BLaER1 treated with 17β-estradiol and CSF1 and Interleukin-3, amounts not matched to agents 10 nM and 100 nM (cell line): ENCODE measurements at regions not wholly inside any gene's neighbourhood (a gene's known extent, or its start where the extent isn't known, plus 50 kb on each side); places are given as distances from the start of the nearest gene placed in this dataset.
"Not testable (repeated sequence)": the region's sequence is repeated elsewhere in the genome, so short reads cannot be mapped to it uniquely, and the experiment has no call there.

Experiments
- H3K27ac ChIP-seq, 11 experiments: shearing (Covaris generic); formaldehyde crosslinking; 2 replicates each; pipeline ENCODE4 v1.8.1; 2022
- H3K27me3 ChIP-seq, 11 experiments: shearing (Covaris generic); formaldehyde crosslinking; 2 replicates each; pipeline ENCODE4 v1.8.1; 2022
- H3K36me3 ChIP-seq, 11 experiments: shearing (Covaris generic); formaldehyde crosslinking; 2 replicates each; pipeline ENCODE4 v1.8.1; 2022
- H3K4me1 ChIP-seq, 10 experiments: shearing (Covaris generic); formaldehyde crosslinking; 2 replicates each; pipeline ENCODE4 v1.8.1; 2022
- H3K4me2 ChIP-seq, 11 experiments: shearing (Covaris generic); formaldehyde crosslinking; 2 replicates each; pipeline ENCODE4 v1.8.1; 2022
- H3K4me3 ChIP-seq, 10 experiments: shearing (Covaris generic); formaldehyde crosslinking; 2 replicates each; pipeline ENCODE4 v1.8.1; 2022
- H3K9ac ChIP-seq, 11 experiments: shearing (Covaris generic); formaldehyde crosslinking; 2 replicates each; pipeline ENCODE4 v1.8.1; 2022
- H3K9me3 ChIP-seq, 11 experiments: shearing (Covaris generic); formaldehyde crosslinking; replicated peaks in 1 of 11; 2 replicates each; pipeline ENCODE4 v1.8.1; 2022
- H4K20me1 ChIP-seq, 11 experiments: shearing (Covaris generic); formaldehyde crosslinking; 2 replicates each; pipeline ENCODE4 v1.8.1; 2022
- Cebpa-rat ChIP-seq, 11 experiments: shearing (Covaris generic); IDR thresholded peaks; 2 replicates each; pipeline ENCODE4 v1.8.1; 2022

GRCh38 chr18:14933049-14933851 is 185.3 kb downstream of the ANKRD30B start:
- Histone ChIP-seq H4K20me1 (no peaks in the 10 kb centered on the region), H3K27me3 (no peaks in the 10 kb centered on the region), H3K9ac (no peak overlapping the region), H3K36me3 (no peaks in the 10 kb centered on the region), H3K27ac (no peak overlapping the region), H3K4me2 (no peak overlapping the region), H3K4me3 (no peak overlapping the region), H3K4me1 (no peaks in the 10 kb centered on the region), H3K9me3 (no peaks in the 10 kb centered on the region)
- no peak for TF ChIP-seq Cebpa-rat (IDR thresholded peaks at IDR 0.05)

GRCh38 chr18:14933964-14934363 is 186.0 kb downstream of the ANKRD30B start:
- no peaks in the 10 kb centered on the region for H3K4me1 ChIP-seq
- no peak overlapping the region for H3K4me3 ChIP-seq
- no peaks in the 10 kb centered on the region for H4K20me1 ChIP-seq
- H3K27me3 ChIP-seq, result no peaks in the 10 kb centered on the region
- no peaks in the 10 kb centered on the region for H3K36me3 ChIP-seq
- H3K27ac ChIP-seq, result no peak overlapping the region
- TF ChIP-seq Cebpa-rat (IDR thresholded peaks at IDR 0.05), result no peak
- H3K9ac ChIP-seq, result no peak overlapping the region
- no peaks in the 10 kb centered on the region for H3K9me3 ChIP-seq
- no peak overlapping the region for H3K4me2 ChIP-seq

- Histone ChIP-seq H4K20me1 (no peaks in the 10 kb centered on the region), H3K27ac (no peak overlapping the region), H3K4me3 (no peak overlapping the region), H3K9ac (no peak overlapping the region), H3K9me3 (no peaks in the 10 kb centered on the region), H3K27me3 (no peaks in the 10 kb centered on the region), H3K4me1 (no peaks in the 10 kb centered on the region), H3K4me2 (no peak overlapping the region), H3K36me3 (no peaks in the 10 kb centered on the region)
- TF ChIP-seq Cebpa-rat (IDR thresholded peaks at IDR 0.05), result no peak
Observed at GRCh38 chr18:14935210-14935609, 187.2 kb downstream of the ANKRD30B start.

- H3K4me2 ChIP-seq, result no peak overlapping the region
- H4K20me1 ChIP-seq, result no peaks in the 10 kb centered on the region
- no peak overlapping the region for H3K4me3 ChIP-seq
- no peaks in the 10 kb centered on the region for H3K27me3 ChIP-seq
- no peak overlapping the region for H3K27ac ChIP-seq
- no peak overlapping the region for H3K9ac ChIP-seq
- no peak for TF ChIP-seq Cebpa-rat (IDR thresholded peaks at IDR 0.05)
- peaks cover 0 to 1% (median 0%) of the 10 kb centered on the region in 10 experiments; a peak in 2 of 20 replicates for H3K4me1 ChIP-seq
- no peaks in the 10 kb centered on the region for H3K9me3 ChIP-seq
- H3K36me3 ChIP-seq, result no peaks in the 10 kb centered on the region
Observed at GRCh38 chr18:14936313-14936712, 188.3 kb downstream of the ANKRD30B start.

- no peak overlapping the region for H3K4me2 ChIP-seq
- H3K9ac ChIP-seq, result no peak overlapping the region
- no peaks in the 10 kb centered on the region for H3K27me3 ChIP-seq
- H3K36me3 ChIP-seq, result no peaks in the 10 kb centered on the region
- H3K9me3 ChIP-seq, result no peaks in the 10 kb centered on the region
- H3K4me1 ChIP-seq, result peaks cover 0 to 11% (median 0%) of the 10 kb centered on the region in 10 experiments; a peak in 4 of 20 replicates
- no peak for TF ChIP-seq Cebpa-rat (IDR thresholded peaks at IDR 0.05)
- no peaks in the 10 kb centered on the region for H4K20me1 ChIP-seq
- H3K27ac ChIP-seq, result no peak overlapping the region
- no peak overlapping the region for H3K4me3 ChIP-seq
Observed at GRCh38 chr18:14937271-14937670, 189.3 kb downstream of the ANKRD30B start.

- Histone ChIP-seq H3K9me3 (no peaks in the 10 kb centered on the region), H3K36me3 (no peaks in the 10 kb centered on the region), H3K4me2 (no peak overlapping the region), H3K27ac (no peak overlapping the region), H3K9ac (no peak overlapping the region), H3K4me1 (peaks cover 0 to 14% (median 0%) of the 10 kb centered on the region in 10 experiments; a peak in 4 of 20 replicates), H3K4me3 (no peak overlapping the region), H4K20me1 (no peaks in the 10 kb centered on the region), H3K27me3 (no peaks in the 10 kb centered on the region)
- TF ChIP-seq Cebpa-rat (IDR thresholded peaks at IDR 0.05), result no peak
Observed at GRCh38 chr18:14939141-14939540, 191.2 kb downstream of the ANKRD30B start.

GRCh38 chr18:14940106-14940505 is 192.1 kb downstream of the ANKRD30B start:
- not testable (repeated sequence) for H3K27me3 ChIP-seq, H3K9me3 ChIP-seq, H3K27ac ChIP-seq, H3K4me2 ChIP-seq, H3K4me3 ChIP-seq, H3K36me3 ChIP-seq, H3K9ac ChIP-seq, H4K20me1 ChIP-seq
- peaks cover 0 to 14% (median 0%) of the 10 kb centered on the region in 10 experiments; a peak in 4 of 20 replicates for H3K4me1 ChIP-seq

GRCh38 chr18:14940735-14941134 is 192.8 kb downstream of the ANKRD30B start:
- Histone ChIP-seq H3K4me2 (no peak overlapping the region), H3K9ac (no peak overlapping the region), H4K20me1 (no peaks in the 10 kb centered on the region), H3K27me3 (no peaks in the 10 kb centered on the region), H3K9me3 (no peaks in the 10 kb centered on the region), H3K4me1 (peaks cover 0 to 14% (median 0%) of the 10 kb centered on the region in 10 experiments; a peak in 4 of 20 replicates), H3K4me3 (no peak overlapping the region), H3K27ac (no peak overlapping the region), H3K36me3 (no peaks in the 10 kb centered on the region)
- no peak for TF ChIP-seq Cebpa-rat (IDR thresholded peaks at IDR 0.05)

GRCh38 chr18:14941256-14941655 is 193.3 kb downstream of the ANKRD30B start:
- no peak overlapping the region for H3K4me3 ChIP-seq
- H3K4me2 ChIP-seq, result peak overlapping the region in 2 of 11 experiments; percentile 45 to 46; a peak in 2 of 22 replicates
- no peaks in the 10 kb centered on the region for H3K36me3 ChIP-seq
- no peaks in the 10 kb centered on the region for H4K20me1 ChIP-seq
- TF ChIP-seq Cebpa-rat (IDR thresholded peaks at IDR 0.05), result no peak
- peaks cover 0 to 14% (median 0%) of the 10 kb centered on the region in 10 experiments; a peak in 4 of 20 replicates for H3K4me1 ChIP-seq
- no peaks in the 10 kb centered on the region for H3K9me3 ChIP-seq
- H3K9ac ChIP-seq, result no peak overlapping the region
- no peaks in the 10 kb centered on the region for H3K27me3 ChIP-seq
- 0 out of 22 replicates have a peak overlapping the region, but pooled peaks of 1 of the 11 experiments have one; percentile 19 for H3K27ac ChIP-seq

GRCh38 chr18:14941792-14942191 is 193.8 kb downstream of the ANKRD30B start:
- no peaks in the 10 kb centered on the region for H3K27me3 ChIP-seq
- H3K9me3 ChIP-seq, result no peaks in the 10 kb centered on the region
- H3K36me3 ChIP-seq, result no peaks in the 10 kb centered on the region
- TF ChIP-seq Cebpa-rat (IDR thresholded peaks at IDR 0.05), result no peak
- peak overlapping the region in 2 of 11 experiments; percentile 45 to 46; a peak in 3 of 22 replicates for H3K4me2 ChIP-seq
- peaks cover 0 to 14% (median 0%) of the 10 kb centered on the region in 10 experiments; a peak in 4 of 20 replicates for H3K4me1 ChIP-seq
- no peaks in the 10 kb centered on the region for H4K20me1 ChIP-seq
- peak overlapping the region in 1 of 11 experiments; percentile 19; a peak in 1 of 22 replicates for H3K27ac ChIP-seq
- no peak overlapping the region for H3K4me3 ChIP-seq
- H3K9ac ChIP-seq, result no peak overlapping the region
